Sciatic nerve (tissue), 2 donors: ENCODE measurements at regions not wholly inside any gene's neighbourhood (a gene's known extent, or its start where the extent isn't known, plus 50 kb on each side); places are given as distances from the start of the nearest gene placed in this dataset.

ENCODE experiments used
- ATAC-seq: fragments of 200-7000 bp; cut with Tn5 transposase; one replicate; pipeline ENCODE4 v1.9.1; 2020; ENCODE audit warnings: mild to moderate bottlenecking, moderate library complexity
- DNase-seq: peaks from one replicate; pipeline ENCODE4 v3.0.0-alpha.2; 2020; ENCODE audit warnings: low spot score
- intact Hi-C: fragments of 100-400 bp; cut with DNase I; formaldehyde crosslinking; loops from one replicate; pipeline ENCODE4 v1.14.2; 2022
- donor health status: DM: no; HTN: no; CAD: no.
- donor health status: DM: no; HTN: no; CAD: no.

- ATAC-seq = peak; percentile 65
- intact Hi-C loops = no loop called here
Observed at GRCh38 chr12:46131732-46132469, 136.9 kb downstream of the SLC38A1 start.

GRCh38 chr12:46127656-46128055 lies 137.3 kb upstream of the SCAF11 start:
- DNase-seq = no peak

More at GRCh38 chr12:46131732-46132469, 136.9 kb downstream of the SLC38A1 start:
- DNase-seq = no peak

GRCh38 chr12:46126050-46126727 lies 135.8 kb upstream of the SCAF11 start:
- ATAC-seq = no peak
- intact Hi-C loops = no loop called here

More at GRCh38 chr12:46127656-46128055, 137.3 kb upstream of the SCAF11 start:
- intact Hi-C loops = no loop called here
- ATAC-seq = no peak

GRCh38 chr12:46124848-46125619 lies 134.7 kb upstream of the SCAF11 start:
- ATAC-seq (peak; percentile 96), DNase-seq (peak; percentile 65)
- intact Hi-C loops = no loop called here

More at GRCh38 chr12:46126050-46126727, 135.8 kb upstream of the SCAF11 start:
- no peak for DNase-seq

- DNase-seq = no peak
- intact Hi-C loops = no loop called here
Observed at GRCh38 chr12:46124132-46124847, 133.9 kb upstream of the SCAF11 start.

GRCh38 chr12:46112364-46112763 lies 122.0 kb upstream of the SCAF11 start:
- DNase-seq (no peak), ATAC-seq (no peak)
- intact Hi-C loops = no loop called here

More at GRCh38 chr12:46124132-46124847, 133.9 kb upstream of the SCAF11 start:
- ATAC-seq = no peak

- intact Hi-C loops = no loop called here
- DNase-seq = no peak
- ATAC-seq = no peak
Observed at GRCh38 chr12:46111715-46112114, 121.3 kb upstream of the SCAF11 start.

- no peak for ATAC-seq
- intact Hi-C loops = no loop called here
- no peak for DNase-seq
Observed at GRCh38 chr12:46110928-46111699, 120.7 kb upstream of the SCAF11 start.

- ATAC-seq (no peak), DNase-seq (peak; percentile 58)
- intact Hi-C loops = no loop called here
Observed at GRCh38 chr12:46110223-46110611, 119.8 kb upstream of the SCAF11 start.

- ATAC-seq (no peak), DNase-seq (no peak)
- intact Hi-C loops = no loop called here
Observed at GRCh38 chr12:46109343-46110222, 119.2 kb upstream of the SCAF11 start.

- intact Hi-C loops = no loop called here
- DNase-seq = no peak
- ATAC-seq = no peak
Observed at GRCh38 chr12:46108721-46109120, 118.3 kb upstream of the SCAF11 start.

GRCh38 chr12:46107591-46107990 lies 117.2 kb upstream of the SCAF11 start:
- intact Hi-C loops = no loop called here

GRCh38 chr12:46105735-46106134 lies 115.4 kb upstream of the SCAF11 start:
- no peak for ATAC-seq
- intact Hi-C loops = no loop called here
- no peak for DNase-seq

More at GRCh38 chr12:46107591-46107990, 117.2 kb upstream of the SCAF11 start:
- DNase-seq (no peak), ATAC-seq (no peak)

GRCh38 chr12:46103559-46104383 lies 113.4 kb upstream of the SCAF11 start:
- no peak for DNase-seq
- intact Hi-C loops = no loop called here

GRCh38 chr12:46101485-46101869 lies 111.1 kb upstream of the SCAF11 start:
- intact Hi-C loops = no loop called here
- DNase-seq = no peak
- no peak for ATAC-seq

More at GRCh38 chr12:46103559-46104383, 113.4 kb upstream of the SCAF11 start:
- ATAC-seq = no peak
